GM18951 (cell line): ENCODE measurements at regions not wholly inside any gene's neighbourhood (a gene's known extent, or its start where the extent isn't known, plus 50 kb on each side); places are given as distances from the start of the nearest gene placed in this dataset.
"Not testable (repeated sequence)": the region's sequence is repeated elsewhere in the genome, so short reads cannot be mapped to it uniquely, and the experiment has no call there.

Experiments used
- POLR2A ChIP-seq: IDR thresholded peaks from 4 replicates; pipeline ENCODE4 v1.6.1; 2011; ENCODE audit warnings: mild to moderate bottlenecking; ENCODE audit not compliant: insufficient read length, insufficient read depth; ENCODE audit errors: extremely low read depth
- in situ Hi-C: fragments of 300-500 bp; cut with MboI; formaldehyde crosslinking; loops from one replicate; pipeline ENCODE4 v1.12.0; 2022; ENCODE audit warnings: low sequenced_read_pairs, mixed read lengths, inconsistent platforms; ENCODE audit not compliant: unreplicated experiment

- in situ Hi-C loops: no loop called here
- no peak for TF ChIP-seq POLR2A
Observed at GRCh38 chr12:69042557-69042956, 109.6 kb upstream of the CPM start.

- in situ Hi-C loops: no loop called here
Observed at GRCh38 chr12:69042970-69043369, 110.0 kb upstream of the CPM start.

GRCh38 chr12:69044887-69045286 lies 111.9 kb upstream of the CPM start:
- no peak for TF ChIP-seq POLR2A
- in situ Hi-C loops: no loop called here

More at GRCh38 chr12:69042970-69043369, 110.0 kb upstream of the CPM start:
- no peak for TF ChIP-seq POLR2A

GRCh38 chr12:69045430-69045829 lies 112.5 kb upstream of the CPM start:
- TF ChIP-seq POLR2A: no peak
- in situ Hi-C loops: no loop called here

GRCh38 chr12:69046363-69046762 lies 113.4 kb upstream of the CPM start:
- in situ Hi-C loops: no loop called here
- no peak for TF ChIP-seq POLR2A

- no peak for TF ChIP-seq POLR2A
- in situ Hi-C loops: no loop called here
Observed at GRCh38 chr12:69046920-69047319, 113.9 kb upstream of the CPM start.

- no peak for TF ChIP-seq POLR2A
- in situ Hi-C loops: no loop called here
Observed at GRCh38 chr12:69047990-69048389, 115.0 kb upstream of the CPM start.

- in situ Hi-C loops: not testable (repeated sequence)
Observed at GRCh38 chr12:69049855-69050254, 116.9 kb upstream of the CPM start.

GRCh38 chr12:69052613-69053408 lies 119.8 kb upstream of the CPM start:
- TF ChIP-seq POLR2A: no peak
- in situ Hi-C loops: no loop called here

GRCh38 chr12:69054343-69055056 lies 121.5 kb upstream of the CPM start:
- TF ChIP-seq POLR2A: no peak
- in situ Hi-C loops: no loop called here

GRCh38 chr12:69055280-69055679 lies 122.3 kb upstream of the CPM start:
- in situ Hi-C loops: no loop called here
- no peak for TF ChIP-seq POLR2A

GRCh38 chr12:69055706-69056105 lies 122.7 kb upstream of the CPM start:
- no peak for TF ChIP-seq POLR2A
- in situ Hi-C loops: no loop called here

GRCh38 chr12:69056743-69057515 lies 124.0 kb upstream of the CPM start:
- in situ Hi-C loops: no loop called here

More at GRCh38 chr12:69056743-69057515, 124.0 kb upstream of the CPM start:
- no peak for TF ChIP-seq POLR2A
